WTC11 (cell line): ENCODE measurements at regions not wholly inside any gene's neighbourhood (a gene's known extent, or its start where the extent isn't known, plus 50 kb on each side); places are given as distances from the start of the nearest gene placed in this dataset.

Experiments
- ATAC-seq: fragments of 200-7000 bp; cut with Tn5 transposase; 2 replicates; pipeline ENCODE4 v1.10.0; 2021; ENCODE audit warnings: mild to moderate bottlenecking, moderate library complexity
- CTCF ChIA-PET: fragments of 300-600 bp; sonication (Branson Sonifier 250); formaldehyde crosslinking; loops from one replicate; lab custom pipeline; 2021; ENCODE audit warnings: antibody characterized with exemption; lab: Charles Lee
- POLR2A ChIA-PET: fragments of 350-600 bp; sonication (Branson Sonifier 250); formaldehyde crosslinking; loops from one replicate; lab custom pipeline; 2021; ENCODE audit warnings: antibody characterized with exemption; lab: Charles Lee
- DNase-seq: peaks from one replicate; pipeline ENCODE4 v3.0.0; 2021; ENCODE audit warnings: low spot score
- H3K27ac Mint-ChIP-seq: 2 replicates; pipeline ENCODE4 v1.8.0; 2021; ENCODE audit warnings: mixed read lengths
- H3K27me3 Mint-ChIP-seq: 2 replicates; pipeline ENCODE4 v1.8.0; 2021; ENCODE audit warnings: low read depth, mild to moderate bottlenecking, moderate library complexity, mixed read lengths
- H3K36me3 Mint-ChIP-seq: 2 replicates; pipeline ENCODE4 v1.8.0; 2021; ENCODE audit warnings: mixed read lengths
- H3K4me1 Mint-ChIP-seq: 2 replicates; pipeline ENCODE4 v1.8.0; 2022; ENCODE audit warnings: mixed read lengths
- H3K4me3 Mint-ChIP-seq: 2 replicates; pipeline ENCODE4 v1.8.0; 2021; ENCODE audit warnings: mild to moderate bottlenecking, moderate library complexity, mixed read lengths
- H3K9me3 Mint-ChIP-seq: 2 replicates; pipeline ENCODE4 v1.8.0; 2021; ENCODE audit warnings: mixed read lengths
- FOXP1 ChIP-seq: sonication (generic); formaldehyde crosslinking; IDR thresholded peaks from 2 replicates; pipeline ENCODE4 v1.8.0; 2022; ENCODE audit warnings: missing genetic modification reagents, mild to moderate bottlenecking, moderate library complexity, borderline replicate concordance
- FOXP4 ChIP-seq: sonication (generic); formaldehyde crosslinking; IDR thresholded peaks from 2 replicates; pipeline ENCODE4 v1.8.0; 2022; ENCODE audit warnings: mild to moderate bottlenecking, missing genetic modification reagents
- JAZF1 ChIP-seq: fragments of 250-450 bp; sonication (Bioruptor Pico); IDR thresholded peaks from 2 replicates; pipeline ENCODE4 v1.9.0; 2021; ENCODE audit warnings: moderate library complexity, mild to moderate bottlenecking, inconsistent platforms
- MAX ChIP-seq: sonication (generic); formaldehyde crosslinking; IDR thresholded peaks from 2 replicates; pipeline ENCODE4 v1.8.0; 2022; ENCODE audit warnings: mild to moderate bottlenecking, missing genetic modification reagents
- MXD4 ChIP-seq: fragments of 250-450 bp; sonication (Bioruptor Pico); IDR thresholded peaks from 2 replicates; pipeline ENCODE4 v1.8.0; 2021; ENCODE audit warnings: mild to moderate bottlenecking, moderate library complexity, borderline replicate concordance
- NFATC4 ChIP-seq: fragments of 250-450 bp; sonication (Bioruptor Pico); IDR thresholded peaks from 2 replicates; pipeline ENCODE4 v1.9.0; 2021; ENCODE audit warnings: mild to moderate bottlenecking
- OVOL2 ChIP-seq: fragments of 250-450 bp; sonication (Bioruptor Pico); IDR thresholded peaks from 2 replicates; pipeline ENCODE4 v1.9.0; 2021; ENCODE audit warnings: mild to moderate bottlenecking, borderline replicate concordance
- RELA ChIP-seq: sonication (generic); formaldehyde crosslinking; IDR thresholded peaks from 2 replicates; pipeline ENCODE4 v1.8.1; 2022; ENCODE audit warnings: missing genetic modification reagents, mild to moderate bottlenecking, borderline replicate concordance
- SMAD4 ChIP-seq: sonication (generic); formaldehyde crosslinking; IDR thresholded peaks from 2 replicates; pipeline ENCODE4 v1.8.0; 2022; ENCODE audit warnings: mild to moderate bottlenecking, missing genetic modification reagents
- STAT6 ChIP-seq: sonication (generic); formaldehyde crosslinking; conservative IDR thresholded peaks from 2 replicates; pipeline ENCODE4 v1.8.1; 2023; ENCODE audit warnings: mild to moderate bottlenecking, low read depth, missing genetic modification reagents, moderate library complexity
- TEAD1 ChIP-seq: sonication (generic); formaldehyde crosslinking; IDR thresholded peaks from 2 replicates; pipeline ENCODE4 v1.8.0; 2022; ENCODE audit warnings: mild to moderate bottlenecking, missing genetic modification reagents
- ZBTB21 ChIP-seq: sonication (generic); formaldehyde crosslinking; IDR thresholded peaks from 2 replicates; pipeline ENCODE4 v1.8.1; 2023; ENCODE audit warnings: mild to moderate bottlenecking, missing genetic modification reagents, borderline replicate concordance
- ZNF671 ChIP-seq: fragments of 250-450 bp; sonication (Bioruptor Pico); IDR thresholded peaks from 2 replicates; pipeline ENCODE4 v1.8.0; 2021; ENCODE audit warnings: mild to moderate bottlenecking
- TF ChIP-seq, protein P1 (sequence below): sonication (generic); formaldehyde crosslinking; IDR thresholded peaks from 2 replicates; pipeline ENCODE4 v1.8.0; 2023; ENCODE audit warnings: missing genetic modification reagents
- TF ChIP-seq, protein P2 (sequence below): fragments of 250-450 bp; sonication (Bioruptor Pico); IDR thresholded peaks from 2 replicates; pipeline ENCODE4 v1.9.0; 2021; ENCODE audit warnings: moderate library complexity, mild to moderate bottlenecking, inconsistent platforms, borderline replicate concordance
- TF ChIP-seq, protein P3 (sequence below): sonication (generic); formaldehyde crosslinking; IDR thresholded peaks from 2 replicates; pipeline ENCODE4 v1.8.1; 2023; ENCODE audit warnings: mild to moderate bottlenecking, missing genetic modification reagents

DNA sequence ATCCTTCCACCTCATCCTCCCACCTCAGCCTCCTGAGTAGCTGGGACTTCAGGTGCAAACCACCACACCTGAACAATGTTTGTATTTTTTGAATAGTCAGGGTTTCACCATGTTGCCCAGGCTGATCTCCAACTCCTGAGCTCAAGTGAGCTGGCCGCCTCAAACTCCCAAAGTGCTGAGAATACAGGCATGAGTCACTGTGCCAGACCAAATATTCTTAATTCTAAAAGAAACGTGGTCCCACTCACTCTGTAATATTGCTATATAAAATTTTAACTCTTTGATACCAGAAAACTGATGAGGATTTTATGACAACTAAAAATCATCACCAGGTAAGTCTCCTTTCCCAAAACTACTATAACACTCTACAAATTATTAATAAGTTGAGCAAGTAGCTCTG, 716.8 kb upstream of the GJE1 start (continued):
- no peak for TF ChIP-seq FOXP4 (CRISPR knock-in tag)
- TF ChIP-seq, protein P1, sequence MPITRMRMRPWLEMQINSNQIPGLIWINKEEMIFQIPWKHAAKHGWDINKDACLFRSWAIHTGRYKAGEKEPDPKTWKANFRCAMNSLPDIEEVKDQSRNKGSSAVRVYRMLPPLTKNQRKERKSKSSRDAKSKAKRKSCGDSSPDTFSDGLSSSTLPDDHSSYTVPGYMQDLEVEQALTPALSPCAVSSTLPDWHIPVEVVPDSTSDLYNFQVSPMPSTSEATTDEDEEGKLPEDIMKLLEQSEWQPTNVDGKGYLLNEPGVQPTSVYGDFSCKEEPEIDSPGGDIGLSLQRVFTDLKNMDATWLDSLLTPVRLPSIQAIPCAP, result no peak
- no peak for TF ChIP-seq MXD4
- no peak for TF ChIP-seq MAX (CRISPR knock-in tag)
- no peak for TF ChIP-seq STAT6
- TF ChIP-seq TEAD1 (CRISPR knock-in tag), result no peak
- TF ChIP-seq ZBTB21, result no peak
- TF ChIP-seq ZNF671, result no peak
- TF ChIP-seq, all 79 proteins: peak for 0

DNA sequence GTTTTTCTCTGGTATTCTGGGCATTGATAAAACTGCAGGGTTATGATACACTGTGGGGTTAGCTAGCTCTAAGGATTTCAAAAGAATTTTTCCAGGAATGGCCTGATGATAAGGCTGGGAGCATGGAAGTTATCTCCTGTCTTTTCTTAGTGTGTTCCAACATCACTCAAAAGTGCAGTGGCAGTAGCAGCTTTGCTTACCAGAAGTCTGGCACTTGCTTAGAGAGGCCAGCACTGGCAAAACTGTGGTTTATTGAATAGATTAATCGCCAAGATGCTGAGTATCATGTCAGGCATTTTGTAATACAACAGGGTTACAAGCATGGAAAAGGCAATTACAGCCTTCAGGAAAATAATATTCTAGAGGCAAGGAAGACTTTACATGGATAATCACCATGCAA, 719.5 kb upstream of the GJE1 start:
- TF ChIP-seq SMAD4 (CRISPR knock-in tag) (no peak), TEAD1 (CRISPR knock-in tag) (no peak), FOXP4 (CRISPR knock-in tag) (no peak), RELA (CRISPR knock-in tag) (no peak), OVOL2 (CRISPR knock-in tag) (no peak), JAZF1 (CRISPR knock-in tag) (no peak), FOXP1 (CRISPR knock-in tag) (no peak), NFATC4 (CRISPR knock-in tag) (no peak)
- TF ChIP-seq, protein P2, sequence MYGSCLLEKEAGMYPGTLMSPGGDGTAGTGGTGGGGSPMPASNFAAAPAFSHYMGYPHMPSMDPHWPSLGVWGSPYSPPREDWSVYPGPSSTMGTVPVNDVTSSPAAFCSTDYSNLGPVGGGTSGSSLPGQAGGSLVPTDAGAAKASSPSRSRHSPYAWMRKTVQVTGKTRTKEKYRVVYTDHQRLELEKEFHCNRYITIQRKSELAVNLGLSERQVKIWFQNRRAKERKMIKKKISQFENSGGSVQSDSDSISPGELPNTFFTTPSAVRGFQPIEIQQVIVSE, result no peak
- TF ChIP-seq, protein P3, sequence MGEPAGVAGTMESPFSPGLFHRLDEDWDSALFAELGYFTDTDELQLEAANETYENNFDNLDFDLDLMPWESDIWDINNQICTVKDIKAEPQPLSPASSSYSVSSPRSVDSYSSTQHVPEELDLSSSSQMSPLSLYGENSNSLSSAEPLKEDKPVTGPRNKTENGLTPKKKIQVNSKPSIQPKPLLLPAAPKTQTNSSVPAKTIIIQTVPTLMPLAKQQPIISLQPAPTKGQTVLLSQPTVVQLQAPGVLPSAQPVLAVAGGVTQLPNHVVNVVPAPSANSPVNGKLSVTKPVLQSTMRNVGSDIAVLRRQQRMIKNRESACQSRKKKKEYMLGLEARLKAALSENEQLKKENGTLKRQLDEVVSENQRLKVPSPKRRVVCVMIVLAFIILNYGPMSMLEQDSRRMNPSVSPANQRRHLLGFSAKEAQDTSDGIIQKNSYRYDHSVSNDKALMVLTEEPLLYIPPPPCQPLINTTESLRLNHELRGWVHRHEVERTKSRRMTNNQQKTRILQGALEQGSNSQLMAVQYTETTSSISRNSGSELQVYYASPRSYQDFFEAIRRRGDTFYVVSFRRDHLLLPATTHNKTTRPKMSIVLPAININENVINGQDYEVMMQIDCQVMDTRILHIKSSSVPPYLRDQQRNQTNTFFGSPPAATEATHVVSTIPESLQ (CRISPR knock-in tag), result no peak
- H3K9me3 Mint-ChIP-seq, result peaks cover 40% of the 10 kb centered on the region
- ATAC-seq (no peak), DNase-seq (no peak)
- H3K4me3 Mint-ChIP-seq, result no peak overlapping the region
- CTCF ChIA-PET, result no interaction called here
- H3K36me3 Mint-ChIP-seq, result peaks cover 29% of the 10 kb centered on the region
- POLR2A ChIA-PET, result no interaction called here
- H3K4me1 Mint-ChIP-seq, result no peaks in the 10 kb centered on the region
- no peaks in the 10 kb centered on the region; the same call in 1 of the 2 replicates for H3K27me3 Mint-ChIP-seq
- H3K27ac Mint-ChIP-seq, result no peak overlapping the region
